ENCODE measurements at regions not wholly inside any gene's neighbourhood (a gene's known extent, or its start where the extent isn't known, plus 50 kb on each side); places are given as distances from the start of the nearest gene placed in this dataset.

DNA sequence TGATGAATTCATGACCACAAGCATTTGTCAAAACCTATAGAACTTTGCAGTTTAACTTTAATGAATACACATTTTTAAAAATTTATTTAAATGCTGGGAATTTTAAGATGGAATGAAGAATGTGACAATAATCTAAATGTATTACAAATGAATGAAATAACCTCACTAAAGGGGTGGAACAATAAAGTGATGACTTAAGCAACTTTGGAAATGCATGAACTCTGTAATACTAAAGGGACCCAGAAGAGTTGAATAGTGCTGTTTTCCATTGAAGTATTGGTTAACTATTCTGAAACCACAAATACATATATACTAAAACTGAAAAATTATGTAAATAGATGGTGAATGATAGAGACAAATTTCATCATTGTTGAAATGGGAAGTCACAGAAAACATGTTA lies 1395.1 kb downstream of the NCAM2 start:
- Histone ChIP-seq H3F3A (replicated peaks; ENCODE audit: insufficient read depth) (no peaks in the 10 kb centered on the region), H4K20me1 (ENCODE audit: insufficient read depth) (no peaks in the 10 kb centered on the region), H3K4me3 (ENCODE audit: low read depth in 2 of 2, low read length in 1 of 2) (no peak overlapping the region), H3K27me3 (ENCODE audit: insufficient read depth) (no peaks in the 10 kb centered on the region), H3K4me2 (no peak overlapping the region), H3K79me2 (ENCODE audit: insufficient read depth) (no peaks in the 10 kb centered on the region), H3K9me2 (no peaks in the 10 kb centered on the region; the same call in 1 of the 2 replicates), H3K4me1 (ENCODE audit: control insufficient read depth in 1 of 2, insufficient read depth in 2 of 2, low read depth in 1 of 2, low read length in 1 of 2) (no peaks in the 10 kb centered on the region), H3K9me3 (no peaks in the 10 kb centered on the region), H2AFZ (ENCODE audit: low read depth) (no peak overlapping the region), H3K9ac (no peak overlapping the region), H3K27ac (ENCODE audit: low read depth in 2 of 2, low read length in 1 of 2) (no peak overlapping the region), H3K36me3 (replicated peaks in 1 of 2; ENCODE audit: control insufficient read depth in 1 of 2, insufficient read depth in 2 of 2, low read length in 1 of 2) (no peaks in the 10 kb centered on the region)
- TF ChIP-seq RAD21 (IDR thresholded peaks at IDR 0.05; ENCODE audit: low read length) (no peak), RXRA (IDR thresholded peaks at IDR 0.05; ENCODE audit: borderline replicate concordance, low read depth) (no peak), ELF1 (IDR thresholded peaks at IDR 0.05) (no peak), POLR2AphosphoS5 (IDR thresholded peaks at IDR 0.05; ENCODE audit: low read depth, low read length) (no peak), GABPA (IDR thresholded peaks at IDR 0.05; ENCODE audit: low read depth) (no peak), RFX5 (IDR thresholded peaks at IDR 0.05; ENCODE audit: low read length) (no peak), JUND (IDR thresholded peaks at IDR 0.05) (no peak), FOXJ3 (CRISPR knock-in tag; IDR thresholded peaks at IDR 0.05) (no peak), EZH2phosphoT487 (IDR thresholded peaks at IDR 0.05; ENCODE audit: borderline replicate concordance, low read depth) (no peak), FOSL2 (IDR thresholded peaks at IDR 0.05; ENCODE audit: borderline replicate concordance, low read depth) (no peak), NRF1 (IDR thresholded peaks at IDR 0.05; ENCODE audit: low read depth, low read length) (no peak), TAF1 (IDR thresholded peaks at IDR 0.05; ENCODE audit: borderline replicate concordance, low read depth, low read length) (no peak), RCOR1 (IDR thresholded peaks at IDR 0.05; ENCODE audit: low read length) (no peak)
- TF ChIP-seq, protein P1, sequence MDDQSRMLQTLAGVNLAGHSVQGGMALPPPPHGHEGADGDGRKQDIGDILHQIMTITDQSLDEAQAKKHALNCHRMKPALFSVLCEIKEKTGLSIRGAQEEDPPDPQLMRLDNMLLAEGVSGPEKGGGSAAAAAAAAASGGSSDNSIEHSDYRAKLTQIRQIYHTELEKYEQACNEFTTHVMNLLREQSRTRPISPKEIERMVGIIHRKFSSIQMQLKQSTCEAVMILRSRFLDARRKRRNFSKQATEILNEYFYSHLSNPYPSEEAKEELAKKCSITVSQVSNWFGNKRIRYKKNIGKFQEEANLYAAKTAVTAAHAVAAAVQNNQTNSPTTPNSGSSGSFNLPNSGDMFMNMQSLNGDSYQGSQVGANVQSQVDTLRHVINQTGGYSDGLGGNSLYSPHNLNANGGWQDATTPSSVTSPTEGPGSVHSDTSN (IDR thresholded peaks at IDR 0.05): no peak
- CTCF ChIA-PET: no interaction called here
- POLR2A ChIA-PET: no interaction called here
- no peak for DNase-seq

DNA sequence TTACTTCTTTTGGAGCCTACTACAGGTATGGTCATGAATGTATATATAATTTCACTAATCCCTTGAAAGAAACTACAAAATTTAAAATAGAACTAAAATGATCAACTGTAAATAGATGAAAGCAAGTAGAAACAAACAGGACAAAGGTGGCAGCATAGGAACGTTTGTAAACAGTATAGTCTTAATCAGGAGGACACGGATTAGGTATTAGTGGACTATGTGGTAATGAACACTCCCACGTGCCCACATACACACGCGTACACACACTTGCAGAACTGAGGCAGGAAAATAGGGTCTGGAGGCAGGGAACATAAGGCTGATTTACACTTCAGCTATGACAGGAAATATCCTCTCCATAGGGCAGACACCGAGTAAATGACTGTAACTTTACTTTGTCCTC lies 1397.8 kb downstream of the NCAM2 start:
- H4K20me1 ChIP-seq (ENCODE audit: insufficient read depth): no peaks in the 10 kb centered on the region
- H3K27ac ChIP-seq (ENCODE audit: low read depth in 2 of 2, low read length in 1 of 2): no peak overlapping the region
- CTCF ChIA-PET: no interaction called here
- H3K9ac ChIP-seq: no peak overlapping the region
- H3K9me2 ChIP-seq: no peaks in the 10 kb centered on the region; the same call in 1 of the 2 replicates
- H3K4me2 ChIP-seq: no peak overlapping the region
- H3K36me3 ChIP-seq (replicated peaks in 1 of 2; ENCODE audit: control insufficient read depth in 1 of 2, insufficient read depth in 2 of 2, low read length in 1 of 2): no peaks in the 10 kb centered on the region
- TF ChIP-seq RXRA (IDR thresholded peaks at IDR 0.05; ENCODE audit: borderline replicate concordance, low read depth) (no peak), RFX5 (IDR thresholded peaks at IDR 0.05; ENCODE audit: low read length) (no peak)
- WGBS (ENCODE audit: low lambda C conversion rate): 44% methylated on average over 6 of the region's 6 CpGs
- H3K9me3 ChIP-seq: no peaks in the 10 kb centered on the region
- no peaks in the 10 kb centered on the region for H3K27me3 ChIP-seq (ENCODE audit: insufficient read depth)
- H3K4me1 ChIP-seq (ENCODE audit: control insufficient read depth in 1 of 2, insufficient read depth in 2 of 2, low read depth in 1 of 2, low read length in 1 of 2): no peaks in the 10 kb centered on the region
- no peak overlapping the region for H3K4me3 ChIP-seq (ENCODE audit: low read depth in 2 of 2, low read length in 1 of 2)
- POLR2A ChIA-PET: no interaction called here
- no peak overlapping the region for H2AFZ ChIP-seq (ENCODE audit: low read depth)
- no peaks in the 10 kb centered on the region for H3K79me2 ChIP-seq (ENCODE audit: insufficient read depth)
- no peak for DNase-seq
- no peaks in the 10 kb centered on the region for H3F3A ChIP-seq (replicated peaks; ENCODE audit: insufficient read depth)

Measured in SK-N-SH (cell line).